Smooth muscle cell (in vitro differentiated cells): ENCODE measurements at regions not wholly inside any gene's neighbourhood (a gene's known extent, or its start where the extent isn't known, plus 50 kb on each side); places are given as distances from the start of the nearest gene placed in this dataset.

Experiments
- DNase-seq: peaks from one replicate; lab custom pipeline; 2025; ENCODE audit not compliant: unreplicated experiment; lab: John Stamatoyannopoulos, UW
- H2AFZ ChIP-seq: fragments of 200-600 bp; sonication (generic); 2 replicates; pipeline ENCODE4 v1.6.0; 2016; ENCODE audit warnings: antibody characterized with exemption, low read depth, mild to moderate bottlenecking
- H3F3A ChIP-seq: fragments of 200-600 bp; sonication (generic); 2 replicates; pipeline ENCODE4 v1.6.0; 2017; ENCODE audit warnings: antibody characterized with exemption, low read depth
- H3K27ac ChIP-seq: fragments of 200-600 bp; sonication (generic); 2 replicates; pipeline ENCODE4 v1.5.1; 2016; ENCODE audit warnings: low read depth, mild to moderate bottlenecking
- H3K27me3 ChIP-seq: fragments of 200-600 bp; sonication (generic); 2 replicates; pipeline ENCODE4 v1.6.1; 2016; ENCODE audit warnings: low read depth, mild to moderate bottlenecking
- H3K36me3 ChIP-seq: fragments of 200-600 bp; sonication (generic); 2 replicates; pipeline ENCODE4 v1.5.1; 2016; ENCODE audit warnings: low read depth
- H3K4me1 ChIP-seq: fragments of 200-600 bp; sonication (generic); 2 replicates; pipeline ENCODE4 v1.5.1; 2016; ENCODE audit warnings: low read depth
- H3K4me2 ChIP-seq: fragments of 200-600 bp; sonication (generic); 2 replicates; pipeline ENCODE4 v1.6.0; 2016; ENCODE audit warnings: mild to moderate bottlenecking
- H3K4me3 ChIP-seq: fragments of 200-600 bp; sonication (generic); 2 replicates; pipeline ENCODE4 v1.5.1; 2016; ENCODE audit warnings: mild to moderate bottlenecking
- H3K79me2 ChIP-seq: fragments of 200-600 bp; sonication (generic); 2 replicates; pipeline ENCODE4 v1.6.0; 2016; ENCODE audit warnings: low read depth, mild to moderate bottlenecking
- H3K9ac ChIP-seq: fragments of 200-600 bp; sonication (generic); 2 replicates; pipeline ENCODE4 v1.6.0; 2016; ENCODE audit warnings: low read depth
- H3K9me3 ChIP-seq: fragments of 200-600 bp; sonication (generic); replicated peaks from 2 replicates; pipeline ENCODE4 v1.5.1; 2016; ENCODE audit warnings: low read depth
- H4K20me1 ChIP-seq: fragments of 200-600 bp; sonication (generic); 2 replicates; pipeline ENCODE4 v1.6.0; 2016; ENCODE audit warnings: low read depth
- CTCF ChIP-seq: fragments of 200-600 bp; sonication (generic); IDR thresholded peaks from 2 replicates; pipeline ENCODE4 v1.5.1; 2017; ENCODE audit warnings: borderline replicate concordance, mild to moderate bottlenecking, antibody characterized with exemption; ENCODE audit not compliant: insufficient read depth, poor library complexity, severe bottlenecking
- WGBS: methylation state at CpG from one replicate; pipeline ENCODE4 v1.1.7; 2016; ENCODE audit warnings: low lambda C conversion rate; 5-methylcytosine and 5-hydroxymethylcytosine counted together

DNA sequence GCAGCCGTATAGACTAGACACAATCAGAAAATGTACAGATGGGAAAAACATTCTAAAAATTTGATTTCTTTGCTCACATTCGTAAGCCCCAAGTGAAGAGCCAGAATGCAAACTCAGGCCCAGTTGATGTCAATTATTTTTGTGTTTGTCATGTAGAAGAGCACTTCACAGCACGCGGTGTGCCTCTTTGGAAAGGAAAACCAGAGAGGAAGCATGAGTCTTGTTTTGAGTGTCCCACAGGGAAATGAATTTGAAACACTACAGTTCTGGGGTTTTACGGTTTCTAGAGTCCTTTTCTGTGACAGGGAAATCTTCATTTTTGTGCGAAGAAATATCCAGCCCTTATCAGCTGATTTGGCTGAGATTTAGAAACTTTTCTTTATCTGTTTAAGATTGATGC is 554.6 kb upstream of the BOD1L1 start:
- Histone ChIP-seq H3K4me3 (no peak overlapping the region), H3F3A (no peaks in the 10 kb centered on the region), H3K9ac (no peak overlapping the region), H3K4me2 (no peak overlapping the region), H3K27me3 (no peaks in the 10 kb centered on the region), H3K36me3 (no peaks in the 10 kb centered on the region), H3K9me3 (no peaks in the 10 kb centered on the region), H3K27ac (no peak overlapping the region), H3K4me1 (no peaks in the 10 kb centered on the region), H2AFZ (no peak overlapping the region), H3K79me2 (no peaks in the 10 kb centered on the region), H4K20me1 (no peaks in the 10 kb centered on the region)
- no peak for TF ChIP-seq CTCF
- no peak for DNase-seq
- WGBS, result 89% methylated on average over 6 of the region's 6 CpGs

DNA sequence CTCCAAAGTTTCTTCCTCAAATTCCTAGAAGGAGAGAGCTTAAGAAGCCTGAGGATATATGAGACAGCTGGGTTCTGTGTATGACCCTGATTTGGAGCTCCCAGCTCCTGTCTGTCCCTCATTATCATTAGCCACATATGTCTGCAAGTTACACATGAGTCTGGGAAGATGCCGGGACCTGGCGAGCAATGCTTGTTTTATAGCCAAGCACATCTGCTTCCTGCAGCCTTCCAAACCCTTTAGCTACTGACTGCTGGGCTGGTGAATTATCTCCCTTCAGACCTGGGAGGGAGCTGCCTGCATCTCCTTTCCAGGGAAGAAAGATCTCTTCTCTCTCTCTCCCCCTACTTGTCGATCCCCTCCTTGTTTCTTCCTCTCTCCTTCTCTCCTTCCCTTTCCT is 556.7 kb upstream of the BOD1L1 start:
- no peak for DNase-seq
- H3K27me3 ChIP-seq, result no peaks in the 10 kb centered on the region
- H3K36me3 ChIP-seq, result no peaks in the 10 kb centered on the region
- no peaks in the 10 kb centered on the region for H3K9me3 ChIP-seq
- H3K27ac ChIP-seq, result no peak overlapping the region
- H3K9ac ChIP-seq, result no peak overlapping the region
- no peak overlapping the region for H3K4me2 ChIP-seq
- no peak overlapping the region for H3K4me3 ChIP-seq
- no peaks in the 10 kb centered on the region for H3K79me2 ChIP-seq
- H3F3A ChIP-seq, result no peaks in the 10 kb centered on the region
- WGBS, result 9% methylated on average over 3 of the region's 3 CpGs
- no peak for TF ChIP-seq CTCF
- no peaks in the 10 kb centered on the region for H4K20me1 ChIP-seq
- H2AFZ ChIP-seq, result no peak overlapping the region
- H3K4me1 ChIP-seq, result no peaks in the 10 kb centered on the region

DNA sequence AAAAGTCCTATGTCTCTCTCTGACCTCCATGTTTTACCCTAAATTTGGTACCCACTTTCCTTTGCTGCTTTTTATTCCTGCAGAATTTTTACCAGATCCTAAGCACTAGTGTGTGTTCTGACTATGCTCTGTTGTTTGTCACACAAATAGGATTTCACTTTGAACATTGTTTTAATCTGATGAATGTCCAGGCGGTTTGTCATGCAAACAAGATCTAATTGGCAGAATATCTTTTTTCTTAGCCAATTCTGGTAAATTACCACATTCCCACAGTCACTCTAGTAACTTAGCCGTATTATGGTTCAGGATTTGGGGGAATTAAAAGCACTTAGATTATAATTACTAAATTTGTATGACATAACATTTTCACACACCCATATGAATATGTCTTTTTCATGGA is 557.2 kb upstream of the BOD1L1 start:
- DNase-seq, result no peak

More for the DNA sequence above, 557.2 kb upstream of the BOD1L1 start:
- H3K4me1 ChIP-seq, result no peaks in the 10 kb centered on the region
- TF ChIP-seq CTCF, result no peak
- H3K9me3 ChIP-seq, result no peaks in the 10 kb centered on the region
- H3K79me2 ChIP-seq, result no peaks in the 10 kb centered on the region
- no peaks in the 10 kb centered on the region for H3K36me3 ChIP-seq
- H3K27me3 ChIP-seq, result no peaks in the 10 kb centered on the region
- no peaks in the 10 kb centered on the region for H3F3A ChIP-seq
- H2AFZ ChIP-seq, result no peak overlapping the region
- no peak overlapping the region for H3K4me3 ChIP-seq
- no peak overlapping the region for H3K9ac ChIP-seq
- no peak overlapping the region for H3K27ac ChIP-seq
- 90% methylated on average over 2 of the region's 2 CpGs for WGBS
- H4K20me1 ChIP-seq, result no peaks in the 10 kb centered on the region
- H3K4me2 ChIP-seq, result no peak overlapping the region
